Psoas muscle (tissue), 7 donors: ENCODE measurements at regions not wholly inside any gene's neighbourhood (a gene's known extent, or its start where the extent isn't known, plus 50 kb on each side); places are given as distances from the start of the nearest gene placed in this dataset.
"Not testable (repeated sequence)": the region's sequence is repeated elsewhere in the genome, so short reads cannot be mapped to it uniquely, and the experiment has no call there.

Experiments
- ATAC-seq, 4 donors: fragments of 200-7000 bp; cut with Tn5 transposase; one replicate each; pipeline ENCODE4 v1.9.1; 2020; ENCODE audit warnings: moderate library complexity in 3 of 4, mild to moderate bottlenecking in 2 of 4
- DNase-seq, 2 donors: peaks; one replicate each; pipeline ENCODE4 v3.0.0-alpha.2; 2020
- H3K27ac ChIP-seq: fragments of 200-600 bp; one replicate; pipeline ENCODE4 v1.8.0; 2022
- H3K27me3 ChIP-seq, 3 donors: fragments of 200-600 bp in 1 of 3; one replicate each; pipeline versions ENCODE4 v1.6.1 to v1.8.0; 2013 to 2022; ENCODE audit warnings: low read length in 2 of 3, mild to moderate bottlenecking in 2 of 3, moderate library complexity in 1 of 3; ENCODE audit not compliant: insufficient read depth in 3 of 3
- H3K36me3 ChIP-seq, 2 donors: fragments of 200-600 bp in 1 of 2; one replicate each; pipeline versions ENCODE4 v1.6.1 to v1.8.0; 2013 to 2022; ENCODE audit warnings: low read depth in 1 of 2, mild to moderate bottlenecking in 1 of 2, moderate library complexity in 1 of 2; ENCODE audit not compliant: insufficient read depth in 1 of 2
- H3K4me1 ChIP-seq: fragments of 200-600 bp; one replicate; pipeline ENCODE4 v1.8.0; 2022
- H3K4me3 ChIP-seq: fragments of 200-600 bp; one replicate; pipeline ENCODE4 v1.8.0; 2022; ENCODE audit warnings: mild to moderate bottlenecking
- H3K9me3 ChIP-seq: fragments of 200-600 bp; one replicate; pipeline ENCODE4 v1.8.0; 2022
- CTCF ChIP-seq: fragments of 200-600 bp; IDR thresholded peaks from one replicate; pipeline ENCODE4 v1.8.0; 2022; ENCODE audit warnings: antibody characterized with exemption
- WGBS, 3 donors: extraction: QIAGEN DNeasy Blood & Tissue Kit; methylation state at CpG; one replicate each; pipeline versions ENCODE4 v1.1.6 to v1.1.7; 2013; 5-methylcytosine and 5-hydroxymethylcytosine counted together
- intact Hi-C, 2 donors: fragments of 100-400 bp; cut with DNase I; formaldehyde crosslinking; loops; one replicate each; pipeline versions ENCODE4 v1.11.0 to v1.14.2; 2022
- donor health status: healthy with polysubstance abuse.
- donor health status: DM: no; HTN: no; CAD: no; lungs with moderate emphysema.
- donor health status: Bipolar disorder and iron deficiency.
- donor health status: healthy.
- donor health status: DM: yes; HTN: yes; CAD: no.
- donor health status: DM: no; HTN: no; CAD: no.
- donor health status: DM: yes; HTN: yes; CAD: no.

DNA sequence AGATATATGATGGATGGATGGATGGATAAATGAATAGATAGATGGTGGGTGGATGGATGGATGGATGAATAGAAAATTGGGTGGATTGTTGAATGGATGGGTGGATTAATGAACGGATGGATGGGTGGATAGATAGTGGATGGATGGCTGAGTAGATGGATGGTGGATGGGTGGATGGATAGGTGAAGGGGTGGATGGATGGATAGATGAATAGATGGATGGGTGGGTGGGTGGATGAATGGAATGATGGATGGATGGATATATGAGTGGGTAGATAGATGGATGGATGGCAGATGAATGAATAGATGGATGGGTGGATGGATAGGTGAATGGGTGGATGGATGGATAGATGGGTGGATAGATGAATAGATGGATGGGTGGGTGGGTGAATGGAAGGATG is 80.7 kb upstream of the NEDD9 start:
- ATAC-seq = no peak
- no peak for TF ChIP-seq CTCF
- Histone ChIP-seq H3K4me1 (no peaks in the 10 kb centered on the region), H3K36me3 (no peaks in the 10 kb centered on the region), H3K4me3 (no peak overlapping the region), H3K27ac (no peak overlapping the region), H3K9me3 (no peaks in the 10 kb centered on the region), H3K27me3 (no peaks in the 10 kb centered on the region)
- DNase-seq = no peak
- 88 to 98% (median 96%) methylated on average over 1 of the region's 1 CpG for WGBS, 3 donors
- intact Hi-C loops = loop anchor here in 1 of 2 donors (5.0 kb wide), 1 partner anchor 81 kb away; the partner anchor contains the start of gene NEDD9

- Histone ChIP-seq H3K27ac (no peak overlapping the region), H3K4me1 (no peaks in the 10 kb centered on the region), H3K27me3 (no peaks in the 10 kb centered on the region), H3K4me3 (no peak overlapping the region), H3K36me3 (no peaks in the 10 kb centered on the region), H3K9me3 (no peaks in the 10 kb centered on the region)
- ATAC-seq (no peak), DNase-seq (no peak)
- intact Hi-C loops = loop anchor here in 1 of 2 donors (5.0 kb wide), 1 partner anchor 80 kb away; the partner anchor contains the start of gene NEDD9
- WGBS, 3 donors = 87 to 95% (median 89%) methylated on average over 1 of the region's 1 CpG
- no peak for TF ChIP-seq CTCF
These were observed 79.5 kb upstream of the NEDD9 start for GRCh38 chr6:11311970-11312369.

GRCh38 chr6:11309947-11310665 is 77.6 kb upstream of the NEDD9 start:
- Histone ChIP-seq H3K9me3 (no peaks in the 10 kb centered on the region), H3K4me1 (no peaks in the 10 kb centered on the region), H3K27me3 (no peaks in the 10 kb centered on the region), H3K4me3 (no peak overlapping the region), H3K27ac (no peak overlapping the region), H3K36me3 (no peaks in the 10 kb centered on the region)
- intact Hi-C loops = loop anchor here in 1 of 2 donors (5.0 kb wide), 1 partner anchor 78 kb away; the partner anchor contains the start of gene NEDD9
- ATAC-seq (no peak), DNase-seq (no peak)
- TF ChIP-seq CTCF = no peak
- 48 to 62% (median 60%) methylated on average over 7 of the region's 7 CpGs for WGBS, 3 donors

- no peaks in the 10 kb centered on the region for H3K36me3 ChIP-seq
- no peak overlapping the region for H3K4me3 ChIP-seq
- H3K9me3 ChIP-seq = no peaks in the 10 kb centered on the region
- DNase-seq (no peak), ATAC-seq (no peak)
- intact Hi-C loops = no loop called here
- 79 to 89% (median 88%) methylated on average over 3 of the region's 3 CpGs for WGBS, 3 donors
- no peak overlapping the region for H3K27ac ChIP-seq
- no peak for TF ChIP-seq CTCF
- no peaks in the 10 kb centered on the region for H3K27me3 ChIP-seq
- no peaks in the 10 kb centered on the region for H3K4me1 ChIP-seq
These were observed 74.8 kb upstream of the NEDD9 start for GRCh38 chr6:11307226-11307625.

DNA sequence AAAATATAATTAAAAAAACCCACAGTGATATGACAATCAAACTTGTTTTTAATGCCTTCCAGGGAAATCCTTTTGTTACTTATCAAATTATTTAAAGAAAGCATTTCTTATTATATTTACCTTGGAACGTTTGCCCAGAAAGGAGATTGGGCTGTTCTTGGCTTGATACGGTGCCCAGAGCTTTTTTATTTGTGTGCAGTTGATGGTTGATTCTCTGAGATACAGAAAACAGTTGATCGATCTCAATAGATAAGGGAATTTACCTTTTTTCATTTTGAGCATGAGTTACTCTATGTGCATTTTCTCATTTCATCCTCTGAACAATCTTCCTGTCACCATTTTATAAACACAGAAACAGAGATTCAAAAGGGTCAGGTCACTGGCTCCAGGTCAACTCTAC is 72.5 kb upstream of the NEDD9 start:
- intact Hi-C loops = no loop called here
- Histone ChIP-seq H3K36me3 (no peaks in the 10 kb centered on the region), H3K4me1 (no peaks in the 10 kb centered on the region), H3K9me3 (no peaks in the 10 kb centered on the region), H3K4me3 (no peak overlapping the region), H3K27ac (no peak overlapping the region), H3K27me3 (no peaks in the 10 kb centered on the region)
- TF ChIP-seq CTCF = no peak
- WGBS, 3 donors = 84 to 88% (median 88%) methylated on average over 3 of the region's 3 CpGs
- DNase-seq (no peak), ATAC-seq (no peak)

DNA sequence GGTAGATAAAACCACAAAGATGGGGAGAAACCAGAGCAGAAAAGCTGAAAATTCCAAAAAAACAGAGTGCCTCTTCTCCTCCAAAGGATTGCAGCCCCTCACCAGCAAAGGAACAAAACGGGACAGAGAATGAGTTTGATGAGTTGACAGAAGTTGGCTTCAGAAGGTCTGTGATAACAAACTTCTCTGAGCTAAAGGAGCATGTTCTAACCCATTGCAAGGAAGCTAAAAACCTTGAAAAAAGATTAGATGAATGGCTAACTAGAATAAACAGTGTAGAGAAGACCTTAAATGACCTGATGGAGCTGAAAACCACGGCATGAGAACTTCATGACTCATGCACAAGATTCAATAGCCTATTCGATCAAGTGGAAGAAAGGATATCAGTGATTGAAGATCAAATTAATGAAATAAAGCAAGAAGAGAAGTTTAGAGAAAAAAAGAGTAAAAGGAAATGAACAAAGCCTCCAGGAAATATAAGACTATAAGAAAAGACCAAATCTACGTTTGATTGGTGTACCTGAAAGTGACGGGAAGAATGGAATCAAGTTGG is 67.5 kb upstream of the NEDD9 start:
- DNase-seq, H3K27me3 ChIP-seq, ATAC-seq, H3K36me3 ChIP-seq, intact Hi-C loops, H3K9me3 ChIP-seq, H3K4me3 ChIP-seq, H3K4me1 ChIP-seq, H3K27ac ChIP-seq: not testable (repeated sequence)
- WGBS, 3 donors = 77 to 87% (median 82%) methylated on average over 5 of the region's 5 CpGs

GRCh38 chr6:11299421-11299784 is 66.9 kb upstream of the NEDD9 start:
- intact Hi-C loops, H3K27me3 ChIP-seq, H3K4me3 ChIP-seq, ATAC-seq, H3K9me3 ChIP-seq, H3K36me3 ChIP-seq, H3K4me1 ChIP-seq, DNase-seq, H3K27ac ChIP-seq: not testable (repeated sequence)
- 80 to 84% (median 82%) methylated on average over 5 of the region's 5 CpGs for WGBS, 3 donors
